H1 (cell line): ENCODE measurements at regions not wholly inside any gene's neighbourhood (a gene's known extent, or its start where the extent isn't known, plus 50 kb on each side); places are given as distances from the start of the nearest gene placed in this dataset.
"Not testable (repeated sequence)": the region's sequence is repeated elsewhere in the genome, so short reads cannot be mapped to it uniquely, and the experiment has no call there.

Experiments used
- CTCF ChIA-PET: fragments of 300-600 bp; sonication (Branson Sonifier 250); formaldehyde crosslinking; loops from one replicate; lab custom pipeline; 2021; ENCODE audit not compliant: partially characterized antibody; lab: Charles Lee
- POLR2A ChIA-PET: fragments of 300-600 bp; sonication (Branson Sonifier 250); formaldehyde crosslinking; loops from one replicate; lab custom pipeline; 2021; ENCODE audit warnings: inconsistent platforms; ENCODE audit not compliant: partially characterized antibody; lab: Charles Lee
- DNase-seq, 2 experiments: peaks; one replicate each; pipeline versions ENCODE4 v3.0.0 to v3.0.0-alpha.2; 2010 to 2022; ENCODE audit warnings: low spot score in 2 of 2, low read depth in 1 of 2, mixed read lengths in 1 of 2
- FAIRE-seq: peaks from 2 replicates; lab custom pipeline; 2011; peaks lifted over from hg19 to GRCh38; lab: Jason Lieb, UNC
- H2AFZ ChIP-seq: 2 replicates; pipeline ENCODE4 v1.8.1; 2012; ENCODE audit warnings: low read length, inconsistent platforms
- H2AK5ac ChIP-seq: 2 replicates; pipeline ENCODE4 v1.6.1; 2013; ENCODE audit warnings: low read depth, low read length
- H2BK120ac ChIP-seq: replicated peaks from 2 replicates; pipeline ENCODE3; 2013; ENCODE audit warnings: low read depth, low read length, inconsistent platforms
- H2BK12ac ChIP-seq: 2 replicates; pipeline ENCODE4 v1.6.1; 2013; ENCODE audit warnings: low read depth, low read length
- H2BK15ac ChIP-seq: 2 replicates; pipeline ENCODE4 v1.6.1; 2013; ENCODE audit warnings: low read length
- H2BK20ac ChIP-seq: 2 replicates; pipeline ENCODE4 v1.6.1; 2013; ENCODE audit warnings: low read length
- H2BK5ac ChIP-seq: 2 replicates; pipeline ENCODE4 v1.6.1; 2013; ENCODE audit warnings: low read depth, low read length
- H3K14ac ChIP-seq: 2 replicates; pipeline ENCODE4 v1.6.1; 2013; ENCODE audit warnings: inconsistent platforms; ENCODE audit not compliant: insufficient read length
- H3K18ac ChIP-seq: 2 replicates; pipeline ENCODE4 v1.6.1; 2013; ENCODE audit warnings: low read length; ENCODE audit errors: extremely low read depth
- H3K23ac ChIP-seq: 2 replicates; pipeline ENCODE4 v1.6.1; 2013; ENCODE audit warnings: inconsistent platforms; ENCODE audit not compliant: insufficient read length
- H3K23me2 ChIP-seq: 2 replicates; pipeline ENCODE4 v1.6.1; 2013; ENCODE audit warnings: low read depth, low read length
- H3K27ac ChIP-seq: 2 replicates; pipeline ENCODE4 v1.6.1; 2011; ENCODE audit warnings: low read depth, low read length, inconsistent platforms
- H3K27me3 ChIP-seq, 4 experiments: replicated peaks in 1 of 4; 1 replicate in 1 of 4; 2 replicates in 3 of 4; pipeline versions ENCODE4 v1.6.1 to v1.8.1; 2011 to 2013; ENCODE audit warnings: low read length in 3 of 4, mild to moderate bottlenecking in 3 of 4, inconsistent platforms in 2 of 4, mixed read lengths in 2 of 4, moderate library complexity in 1 of 4; ENCODE audit not compliant: control insufficient read depth in 3 of 4, insufficient read depth in 3 of 4; ENCODE audit errors: extremely low read depth in 1 of 4
- H3K36me3 ChIP-seq, 4 experiments: 2 replicates each; pipeline versions ENCODE4 v1.6.1 to v1.8.1; 2011 to 2013; ENCODE audit warnings: mild to moderate bottlenecking in 4 of 4, low read length in 3 of 4, moderate library complexity in 2 of 4, control low read depth in 1 of 4, inconsistent platforms in 1 of 4; ENCODE audit not compliant: insufficient read depth in 4 of 4, control insufficient read depth in 2 of 4
- H3K4ac ChIP-seq: replicated peaks from 2 replicates; pipeline ENCODE3; 2013; ENCODE audit warnings: low read length, low read depth, mixed read lengths, inconsistent platforms; ENCODE audit not compliant: insufficient read length
- H3K4me1 ChIP-seq, 4 experiments: replicated peaks in 1 of 4; 1 replicate in 1 of 4; 2 replicates in 3 of 4; pipeline versions ENCODE4 v1.6.1 to v1.8.1; 2011 to 2013; ENCODE audit warnings: low read length in 3 of 4, inconsistent platforms in 2 of 4, mixed read lengths in 1 of 4; ENCODE audit not compliant: insufficient read depth in 4 of 4, control insufficient read depth in 3 of 4
- H3K4me2 ChIP-seq, 2 experiments: 2 replicates each; pipeline versions ENCODE4 v1.6.1 to v1.8.1; 2011 to 2013; ENCODE audit warnings: low read depth in 2 of 2, low read length in 2 of 2, control low read depth in 1 of 2, inconsistent platforms in 1 of 2, mild to moderate bottlenecking in 1 of 2; ENCODE audit not compliant: insufficient read depth in 1 of 2
- H3K4me3 ChIP-seq, 4 experiments: fragments of 200-600, 300-600 bp in 1 of 4; sonication (generic), shearing (Covaris generic), sonication (Bioruptor Twin) in 1 of 4; 2 replicates each; pipeline versions ENCODE4 v1.5.1 to v1.8.1; 2011 to 2016; ENCODE audit warnings: low read length in 4 of 4, low read depth in 3 of 4, control low read depth in 2 of 4, inconsistent platforms in 2 of 4, mild to moderate bottlenecking in 2 of 4, mixed read lengths in 1 of 4, moderate library complexity in 1 of 4; ENCODE audit not compliant: insufficient read depth in 2 of 4; ENCODE audit errors: extremely low read depth in 1 of 4
- H3K56ac ChIP-seq: replicated peaks from 2 replicates; pipeline ENCODE3; 2013; ENCODE audit warnings: low read depth, mild to moderate bottlenecking, mixed read lengths, low read length, inconsistent platforms; ENCODE audit not compliant: insufficient read length
- H3K79me1 ChIP-seq: 2 replicates; pipeline ENCODE4 v1.6.1; 2013; ENCODE audit warnings: low read depth, low read length, control low read depth
- H3K79me2 ChIP-seq, 2 experiments: 2 replicates each; pipeline versions ENCODE4 v1.6.1 to v1.8.1; 2012 to 2013; ENCODE audit warnings: low read length in 2 of 2, mild to moderate bottlenecking in 2 of 2, inconsistent platforms in 1 of 2; ENCODE audit not compliant: insufficient read depth in 2 of 2, control insufficient read depth in 1 of 2
- H3K9ac ChIP-seq, 4 experiments: replicated peaks in 1 of 4; 1 replicate in 1 of 4; 2 replicates in 3 of 4; pipeline versions ENCODE4 v1.6.1 to v1.8.1; 2011 to 2013; ENCODE audit warnings: low read depth in 3 of 4, low read length in 3 of 4, control low read depth in 2 of 4, mild to moderate bottlenecking in 2 of 4, moderate library complexity in 2 of 4, inconsistent platforms in 1 of 4; ENCODE audit errors: extremely low read depth in 1 of 4
- H3K9me3 ChIP-seq, 2 experiments: 2 replicates each; pipeline versions ENCODE4 v1.6.1 to v1.8.1; 2012 to 2013; ENCODE audit warnings: mild to moderate bottlenecking in 2 of 2, moderate library complexity in 2 of 2, control low read depth in 1 of 2, inconsistent platforms in 1 of 2, low read depth in 1 of 2, low read length in 1 of 2, mixed read lengths in 1 of 2; ENCODE audit not compliant: insufficient read depth in 2 of 2
- H4K20me1 ChIP-seq, 2 experiments: replicated peaks in 1 of 2; 2 replicates each; pipeline versions ENCODE3 to v1.8.1; 2011 to 2013; ENCODE audit warnings: inconsistent platforms in 2 of 2, low read length in 2 of 2, mild to moderate bottlenecking in 1 of 2; ENCODE audit not compliant: insufficient read depth in 2 of 2, control insufficient read depth in 1 of 2
- H4K5ac ChIP-seq: 2 replicates; pipeline ENCODE4 v1.6.1; 2013; ENCODE audit warnings: low read length, low read depth, mixed read lengths, inconsistent platforms; ENCODE audit not compliant: insufficient read length
- H4K8ac ChIP-seq: 2 replicates; pipeline ENCODE4 v1.8.0; 2013; ENCODE audit warnings: mild to moderate bottlenecking, moderate library complexity, low read length, inconsistent platforms; ENCODE audit not compliant: insufficient read depth; ENCODE audit errors: extremely low read depth
- H4K91ac ChIP-seq: replicated peaks from 2 replicates; pipeline ENCODE3; 2013; ENCODE audit warnings: low read length, mixed read lengths, inconsistent platforms; ENCODE audit not compliant: insufficient read length
- WGBS, 2 experiments: shearing (Covaris generic) in 1 of 2; methylation state at CpG; one replicate each; pipeline versions ENCODE4 v1.1.6 to v1.1.7; 2013 to 2015; ENCODE audit warnings: low lambda C conversion rate in 2 of 2, mixed read lengths in 2 of 2, inconsistent platforms in 1 of 2, low coverage in 1 of 2, missing lambda C conversion rate in 1 of 2; ENCODE audit not compliant: insufficient replicate concordance in 2 of 2, insufficient coverage in 1 of 2, insufficient read length in 1 of 2; ENCODE audit errors: extremely low coverage in 1 of 2, missing lambda C conversion rate in 1 of 2; 5-methylcytosine and 5-hydroxymethylcytosine counted together

DNA sequence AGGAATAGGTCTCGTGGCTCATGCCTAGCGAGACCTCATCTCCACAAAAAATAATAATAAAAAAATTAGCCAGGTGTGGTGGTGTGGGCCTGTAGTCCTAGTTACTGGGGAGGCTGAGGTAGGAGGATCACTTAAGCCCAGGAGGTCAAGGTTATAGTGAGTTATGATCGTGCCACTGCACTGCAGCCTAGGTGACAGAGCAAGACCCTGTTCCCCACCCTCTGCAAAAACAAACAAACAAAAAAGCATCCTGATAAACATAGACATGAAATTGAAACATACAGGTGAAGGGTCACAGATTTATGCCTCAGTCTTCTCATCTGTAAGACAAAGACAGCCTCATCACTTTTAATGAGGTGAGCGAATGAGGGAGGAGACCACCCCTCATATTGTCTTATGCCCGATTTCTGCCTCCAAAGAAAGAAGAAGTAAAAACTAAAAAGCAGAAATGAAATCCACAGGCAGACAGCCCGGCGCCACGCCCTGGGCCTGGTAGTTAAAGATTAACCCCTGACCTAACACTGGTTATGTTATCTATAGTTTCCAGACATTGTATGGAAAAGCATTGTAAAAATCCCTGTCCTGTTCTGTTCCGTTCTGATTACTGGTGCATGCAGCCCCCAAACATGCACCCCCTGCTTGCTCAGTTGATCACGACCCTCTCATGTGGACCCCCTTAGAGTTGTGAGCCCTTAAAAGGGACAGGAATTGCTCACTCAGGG, 138.5 kb downstream of the OR2B2 start:
- H3K56ac ChIP-seq, H4K91ac ChIP-seq, FAIRE-seq, H3K14ac ChIP-seq, H3K4me2 ChIP-seq, H4K8ac ChIP-seq, H2BK20ac ChIP-seq, DNase-seq, H2AK5ac ChIP-seq, H3K79me2 ChIP-seq, H2BK15ac ChIP-seq, H2BK12ac ChIP-seq, H3K18ac ChIP-seq, H4K20me1 ChIP-seq, H4K5ac ChIP-seq, H3K4ac ChIP-seq, H3K27ac ChIP-seq, H3K9ac ChIP-seq, H3K9me3 ChIP-seq, H2BK5ac ChIP-seq, H3K4me3 ChIP-seq, H3K36me3 ChIP-seq, H2AFZ ChIP-seq, H2BK120ac ChIP-seq, H3K23me2 ChIP-seq, H3K79me1 ChIP-seq, H3K23ac ChIP-seq: not testable (repeated sequence)
- ChIA-PET POLR2A (interaction anchor here (1.0 to 3.1 kb wide), 3 partner anchors 30 to 92 kb away, joined by 3 to 32 read pairs (median 3); a partner anchor contains a TSS), CTCF (interaction anchor here (2.0 to 6.4 kb wide), 6 partner anchors 8 to 103 kb away, joined by 5 to 102 read pairs (median 23); no protein-coding TSS in a partner anchor)
- Histone ChIP-seq H3K27me3 (peaks cover 18 to 51% (median 46%) of the 10 kb centered on the region in 4 experiments), H3K4me1 (peaks cover 6 to 13% (median 12%) of the 10 kb centered on the region in 4 experiments; a peak in 6 of 7 replicates)
- WGBS, 2 experiments = 90% methylated on average over 10 of the region's 10 CpGs; no CpG with 5 or more reads in 1 of the 2 experiments
